B cell (primary cell): ENCODE measurements at regions not wholly inside any gene's neighbourhood (a gene's known extent, or its start where the extent isn't known, plus 50 kb on each side); places are given as distances from the start of the nearest gene placed in this dataset.

Experiments
- ATAC-seq: fragments of 200-7000 bp; cut with Tn5 transposase; one replicate; pipeline ENCODE4 v1.10.0; 2021; ENCODE audit warnings: low read depth, mild to moderate bottlenecking, moderate number of reproducible peaks, moderate library complexity
- CTCF ChIA-PET: fragments of 350-600 bp; sonication (Branson Sonifier 250); formaldehyde crosslinking; loops from one replicate; lab custom pipeline; 2021; ENCODE audit warnings: antibody characterized with exemption, inconsistent platforms; lab: Charles Lee
- POLR2A ChIA-PET: fragments of 350-600 bp; sonication (Branson Sonifier 250); formaldehyde crosslinking; loops from one replicate; lab custom pipeline; 2021; ENCODE audit warnings: antibody characterized with exemption; lab: Charles Lee
- DNase-seq: peaks from one replicate; pipeline ENCODE4 v3.0.0; 2013
- H2AFZ ChIP-seq: 2 replicates; pipeline ENCODE4 v1.6.1; 2012; ENCODE audit warnings: mild to moderate bottlenecking, low read depth, low read length; ENCODE audit not compliant: insufficient read depth, poor library complexity, severe bottlenecking
- H3K27ac ChIP-seq, 2 donors: 1 replicate in 1 of 2; 2 replicates in 1 of 2; pipeline ENCODE4 v1.5.1; 2012 to 2013; ENCODE audit warnings: low read length in 2 of 2, mild to moderate bottlenecking in 2 of 2, moderate library complexity in 1 of 2
- H3K27me3 ChIP-seq, 4 experiments: fragments of 200-600 bp in 1 of 4; sonication (generic) in 1 of 4; replicated peaks in 1 of 4; 1 replicate in 2 of 4; 2 replicates in 2 of 4; pipeline versions ENCODE4 v1.6.1 to v1.7.0; 2013 to 2016; ENCODE audit warnings: low read length in 3 of 4, mild to moderate bottlenecking in 2 of 4, mixed read lengths in 1 of 4, moderate library complexity in 1 of 4; ENCODE audit not compliant: insufficient read depth in 4 of 4, control insufficient read depth in 3 of 4; ENCODE audit errors: control extremely low read depth in 1 of 4
- H3K36me3 ChIP-seq, 2 experiments: replicated peaks in 1 of 2; 1 replicate in 1 of 2; 2 replicates in 1 of 2; pipeline versions ENCODE4 v1.6.1 to v1.7.1; 2013; ENCODE audit warnings: low read length in 1 of 2; ENCODE audit not compliant: insufficient read depth in 2 of 2, control insufficient read depth in 1 of 2; ENCODE audit errors: control extremely low read depth in 1 of 2, extremely low read depth in 1 of 2
- H3K4me1 ChIP-seq, 2 donors: fragments of 200-600 bp in 1 of 2; sonication (generic) in 1 of 2; 1 replicate in 1 of 2; 2 replicates in 1 of 2; pipeline versions ENCODE4 v1.5.1 to v1.6.1; 2013 to 2017; ENCODE audit warnings: low read length in 2 of 2; ENCODE audit not compliant: control insufficient read depth in 2 of 2, insufficient read depth in 2 of 2
- H3K4me2 ChIP-seq: replicated peaks from 2 replicates; pipeline ENCODE3; 2012; ENCODE audit warnings: mild to moderate bottlenecking, low read depth, low read length; ENCODE audit not compliant: poor library complexity, severe bottlenecking
- H3K4me3 ChIP-seq, 5 experiments: fragments of 200-600 bp in 1 of 5; sonication (generic) in 1 of 5; 1 replicate in 3 of 5; 2 replicates in 2 of 5; pipeline versions ENCODE4 v1.5.1 to v1.7.0; 2011 to 2016; ENCODE audit warnings: low read length in 4 of 5, mild to moderate bottlenecking in 4 of 5, low read depth in 2 of 5, control low read depth in 1 of 5, moderate library complexity in 1 of 5; ENCODE audit not compliant: insufficient read depth in 1 of 5; ENCODE audit errors: control extremely low read depth in 1 of 5, extremely low read depth in 1 of 5
- H3K79me2 ChIP-seq: fragments of 200-600 bp; sonication (generic); one replicate; pipeline ENCODE4 v1.6.0; 2016; ENCODE audit warnings: low read length; ENCODE audit not compliant: control insufficient read depth, insufficient read depth
- H3K9ac ChIP-seq: fragments of 200-600 bp; sonication (generic); 2 replicates; pipeline ENCODE4 v1.6.1; 2017; ENCODE audit warnings: mild to moderate bottlenecking, low read length, moderate library complexity
- H3K9me3 ChIP-seq, 3 donors: one replicate each; pipeline versions ENCODE4 v1.6.1 to v1.7.1; 2013; ENCODE audit warnings: low read length in 2 of 3; ENCODE audit not compliant: control insufficient read depth in 2 of 3, insufficient read depth in 1 of 3; ENCODE audit errors: control extremely low read depth in 1 of 3
- H4K20me1 ChIP-seq: 2 replicates; pipeline ENCODE4 v1.6.0; 2012; ENCODE audit warnings: mild to moderate bottlenecking, low read length; ENCODE audit not compliant: insufficient read depth, control insufficient read depth, poor library complexity, severe bottlenecking
- H3K27ac Mint-ChIP-seq: one replicate; pipeline ENCODE4 v1.8.0; 2021; ENCODE audit warnings: mixed read lengths
- H3K27me3 Mint-ChIP-seq: one replicate; pipeline ENCODE4 v1.8.0; 2021; ENCODE audit warnings: mixed read lengths
- H3K4me1 Mint-ChIP-seq: one replicate; pipeline ENCODE4 v1.8.0; 2021; ENCODE audit warnings: mixed read lengths
- H3K4me3 Mint-ChIP-seq: one replicate; pipeline ENCODE4 v1.8.0; 2021; ENCODE audit warnings: mixed read lengths
- H3K9me3 Mint-ChIP-seq: one replicate; pipeline ENCODE4 v1.8.0; 2022; ENCODE audit warnings: mixed read lengths; ENCODE audit not compliant: insufficient read depth
- EZH2 ChIP-seq: IDR thresholded peaks from 2 replicates; pipeline ENCODE4 v1.6.1; 2012; ENCODE audit warnings: borderline replicate concordance, low read depth, mild to moderate bottlenecking, moderate library complexity, low read length; ENCODE audit not compliant: insufficient read depth, poor library complexity, severe bottlenecking
- WGBS: methylation state at CpG from one replicate; pipeline ENCODE4 v1.1.5; 2013; ENCODE audit warnings: missing lambda C conversion rate; ENCODE audit not compliant: insufficient coverage; 5-methylcytosine and 5-hydroxymethylcytosine counted together
- intact Hi-C: fragments of 100-400 bp; cut with micrococcal nuclease; formaldehyde crosslinking; loops from one replicate; pipeline ENCODE4 v1.10.0; 2022
- TF ChIP-seq, protein P1 (sequence below): fragments of 200-600 bp; IDR thresholded peaks from one replicate; pipeline ENCODE4 v1.8.0; 2022; ENCODE audit warnings: antibody characterized with exemption, mild to moderate bottlenecking

DNA sequence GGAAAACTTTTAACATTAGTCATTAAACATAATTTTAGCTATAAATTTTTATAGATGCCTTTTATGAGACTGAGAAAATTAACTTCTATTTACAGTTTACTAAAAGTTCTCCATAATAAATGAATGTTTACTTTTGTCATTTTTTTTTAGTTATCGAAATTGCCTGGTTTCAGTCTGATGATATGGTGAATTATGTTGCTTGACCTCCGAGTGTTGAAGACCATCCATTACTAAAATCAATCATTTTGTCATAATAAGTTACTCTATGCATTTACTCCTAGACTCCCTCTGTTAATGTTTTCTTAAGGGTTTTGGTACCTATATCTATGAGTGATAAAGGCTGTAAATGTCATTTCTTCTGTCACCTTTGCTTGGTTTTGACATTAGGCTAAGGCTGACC lies 516.0 kb upstream of the ROBO1 start:
- H4K20me1 ChIP-seq = no peaks in the 10 kb centered on the region
- H3K27ac Mint-ChIP-seq = no peak overlapping the region
- H3K27ac ChIP-seq = no peak overlapping the region
- H3K4me1 Mint-ChIP-seq = no peaks in the 10 kb centered on the region
- H3K4me1 ChIP-seq = no peaks in the 10 kb centered on the region
- TF ChIP-seq, protein P1, sequence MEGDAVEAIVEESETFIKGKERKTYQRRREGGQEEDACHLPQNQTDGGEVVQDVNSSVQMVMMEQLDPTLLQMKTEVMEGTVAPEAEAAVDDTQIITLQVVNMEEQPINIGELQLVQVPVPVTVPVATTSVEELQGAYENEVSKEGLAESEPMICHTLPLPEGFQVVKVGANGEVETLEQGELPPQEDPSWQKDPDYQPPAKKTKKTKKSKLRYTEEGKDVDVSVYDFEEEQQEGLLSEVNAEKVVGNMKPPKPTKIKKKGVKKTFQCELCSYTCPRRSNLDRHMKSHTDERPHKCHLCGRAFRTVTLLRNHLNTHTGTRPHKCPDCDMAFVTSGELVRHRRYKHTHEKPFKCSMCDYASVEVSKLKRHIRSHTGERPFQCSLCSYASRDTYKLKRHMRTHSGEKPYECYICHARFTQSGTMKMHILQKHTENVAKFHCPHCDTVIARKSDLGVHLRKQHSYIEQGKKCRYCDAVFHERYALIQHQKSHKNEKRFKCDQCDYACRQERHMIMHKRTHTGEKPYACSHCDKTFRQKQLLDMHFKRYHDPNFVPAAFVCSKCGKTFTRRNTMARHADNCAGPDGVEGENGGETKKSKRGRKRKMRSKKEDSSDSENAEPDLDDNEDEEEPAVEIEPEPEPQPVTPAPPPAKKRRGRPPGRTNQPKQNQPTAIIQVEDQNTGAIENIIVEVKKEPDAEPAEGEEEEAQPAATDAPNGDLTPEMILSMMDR = no peak
- TF ChIP-seq EZH2 = no peak
- ChIA-PET CTCF (no interaction called here), POLR2A (no interaction called here)
- no peak overlapping the region for H3K4me3 Mint-ChIP-seq
- peaks cover 0 to 2% (median 1%) of the 10 kb centered on the region in 3 donors for H3K9me3 ChIP-seq
- H3K4me3 ChIP-seq = no peak overlapping the region
- H3K9ac ChIP-seq = no peak overlapping the region
- H3K36me3 ChIP-seq = no peaks in the 10 kb centered on the region
- peaks cover 7% of the 10 kb centered on the region for H3K9me3 Mint-ChIP-seq
- no peak overlapping the region for H3K4me2 ChIP-seq
- no CpG with 5 or more reads among the region's 2 CpGs for WGBS
- no peaks in the 10 kb centered on the region for H3K79me2 ChIP-seq
- ATAC-seq (no peak), DNase-seq (no peak)
- H2AFZ ChIP-seq = no peak overlapping the region
- intact Hi-C loops = no loop called here
- H3K27me3 Mint-ChIP-seq = no peaks in the 10 kb centered on the region
- H3K27me3 ChIP-seq = no peaks in the 10 kb centered on the region

DNA sequence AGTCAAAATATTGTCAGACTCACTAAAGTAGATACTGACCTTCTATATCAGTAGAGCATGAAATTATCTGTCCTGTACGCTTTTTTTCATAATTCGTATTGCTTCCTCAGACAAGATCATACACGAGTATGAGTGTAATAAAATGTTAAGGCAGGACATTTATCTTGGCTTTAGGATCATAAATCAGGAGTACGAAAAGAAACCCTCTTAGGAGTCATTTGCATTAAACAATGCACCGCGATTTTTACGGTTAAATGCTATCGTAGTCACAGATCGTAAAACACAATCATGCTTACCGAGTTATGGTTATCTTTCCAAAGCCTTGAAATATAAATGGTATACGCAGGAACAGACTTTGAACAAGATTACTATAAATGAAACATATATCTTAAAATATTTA lies 510.3 kb upstream of the ROBO1 start:
- POLR2A ChIA-PET = no interaction called here
- Mint-ChIP-seq H3K27ac (no peak overlapping the region), H3K4me1 (no peaks in the 10 kb centered on the region), H3K9me3 (peaks cover 10% of the 10 kb centered on the region), H3K4me3 (no peak overlapping the region), H3K27me3 (no peaks in the 10 kb centered on the region)
- Histone ChIP-seq H3K4me1 (no peaks in the 10 kb centered on the region), H3K36me3 (no peaks in the 10 kb centered on the region), H3K27ac (no peak overlapping the region), H3K9ac (no peak overlapping the region), H4K20me1 (no peaks in the 10 kb centered on the region), H3K9me3 (peaks cover 0 to 1% (median 0%) of the 10 kb centered on the region in 3 donors), H3K4me2 (no peak overlapping the region), H3K79me2 (no peaks in the 10 kb centered on the region), H3K4me3 (no peak overlapping the region), H2AFZ (no peak overlapping the region), H3K27me3 (no peaks in the 10 kb centered on the region)
- no peak for DNase-seq
- CTCF ChIA-PET = no interaction called here
- no peak for ATAC-seq
- intact Hi-C loops = no loop called here
- no peak for TF ChIP-seq EZH2
- TF ChIP-seq, protein P1 = no peak
- WGBS = 100% methylated on average over 1 of the region's 11 CpGs
